Ishikawa (cell line): ENCODE measurements at regions not wholly inside any gene's neighbourhood (a gene's known extent, or its start where the extent isn't known, plus 50 kb on each side); places are given as distances from the start of the nearest gene placed in this dataset.

ENCODE experiments used
- CEBPB ChIP-seq: IDR thresholded peaks from 2 replicates; pipeline ENCODE4 v1.6.1; 2012
- CREB1 ChIP-seq: IDR thresholded peaks from 2 replicates; pipeline ENCODE4 v1.6.1; 2012; ENCODE audit warnings: low read depth
- EGR1 ChIP-seq: IDR thresholded peaks from 2 replicates; pipeline ENCODE4 v1.6.1; 2012
- EP300 ChIP-seq: IDR thresholded peaks from 2 replicates; pipeline ENCODE4 v1.6.1; 2012; ENCODE audit warnings: borderline replicate concordance
- FOXM1 ChIP-seq: IDR thresholded peaks from 2 replicates; pipeline ENCODE4 v1.6.1; 2012; ENCODE audit warnings: low read depth, borderline replicate concordance
- MAX ChIP-seq: IDR thresholded peaks from 2 replicates; pipeline ENCODE4 v1.6.1; 2012
- NFIC ChIP-seq: IDR thresholded peaks from 2 replicates; pipeline ENCODE4 v1.6.1; 2012
- RAD21 ChIP-seq: IDR thresholded peaks from 2 replicates; pipeline ENCODE4 v1.6.1; 2012; ENCODE audit warnings: low read depth
- REST ChIP-seq: IDR thresholded peaks from 2 replicates; pipeline ENCODE4 v1.6.1; 2012; ENCODE audit warnings: low read depth, mild to moderate bottlenecking
- TAF1 ChIP-seq: IDR thresholded peaks from 2 replicates; pipeline ENCODE4 v1.6.1; 2012; ENCODE audit warnings: low read depth, mild to moderate bottlenecking
- TCF12 ChIP-seq: IDR thresholded peaks from 2 replicates; pipeline ENCODE4 v1.6.1; 2012; ENCODE audit warnings: low read depth
- TEAD4 ChIP-seq: IDR thresholded peaks from 2 replicates; pipeline ENCODE4 v1.6.1; 2012
- USF1 ChIP-seq: IDR thresholded peaks from 2 replicates; pipeline ENCODE4 v1.6.1; 2012
- YY1 ChIP-seq: IDR thresholded peaks from 2 replicates; pipeline ENCODE4 v1.6.1; 2012; ENCODE audit warnings: low read depth
- ZBTB7A ChIP-seq: IDR thresholded peaks from 2 replicates; pipeline ENCODE4 v1.6.1; 2012; ENCODE audit warnings: low read depth

GRCh38 chr10:65611592-65611991 lies 1314.2 kb upstream of the LRRTM3 start:
- no peak for TF ChIP-seq EP300
- TF ChIP-seq TAF1 = no peak
- TF ChIP-seq CEBPB = no peak
- no peak for TF ChIP-seq REST
- no peak for TF ChIP-seq RAD21
- TF ChIP-seq MAX = no peak
- TF ChIP-seq EGR1 = no peak

GRCh38 chr10:65614956-65615565 lies 1310.8 kb upstream of the LRRTM3 start:
- no peak for TF ChIP-seq TEAD4

- TF ChIP-seq MAX (no peak), NFIC (no peak), USF1 (no peak), TEAD4 (no peak), ZBTB7A (no peak), CEBPB (no peak), TCF12 (no peak)
Observed at GRCh38 chr10:65618126-65618525, 1307.7 kb upstream of the LRRTM3 start.

- TF ChIP-seq EGR1 = no peak
- TF ChIP-seq FOXM1 = no peak
- TF ChIP-seq CEBPB = no peak
- TF ChIP-seq RAD21 = no peak
- TF ChIP-seq MAX = no peak
- no peak for TF ChIP-seq TAF1
- no peak for TF ChIP-seq TCF12
- no peak for TF ChIP-seq ZBTB7A
- no peak for TF ChIP-seq REST
- no peak for TF ChIP-seq TEAD4
- TF ChIP-seq CREB1 = no peak
- no peak for TF ChIP-seq EP300
- TF ChIP-seq NFIC = no peak
- TF ChIP-seq USF1 = no peak
- TF ChIP-seq YY1 = no peak
Observed at GRCh38 chr10:65620404-65621048, 1305.3 kb upstream of the LRRTM3 start.

GRCh38 chr10:65622608-65623007 lies 1303.2 kb upstream of the LRRTM3 start:
- no peak for TF ChIP-seq CREB1

- no peak for TF ChIP-seq FOXM1
- TF ChIP-seq EP300 = no peak
- no peak for TF ChIP-seq TEAD4
- TF ChIP-seq TCF12 = no peak
- no peak for TF ChIP-seq NFIC
Observed at GRCh38 chr10:65628493-65629139, 1297.2 kb upstream of the LRRTM3 start.
